ENCODE measurements at regions not wholly inside any gene's neighbourhood (a gene's known extent, or its start where the extent isn't known, plus 50 kb on each side); places are given as distances from the start of the nearest gene placed in this dataset.

DNA sequence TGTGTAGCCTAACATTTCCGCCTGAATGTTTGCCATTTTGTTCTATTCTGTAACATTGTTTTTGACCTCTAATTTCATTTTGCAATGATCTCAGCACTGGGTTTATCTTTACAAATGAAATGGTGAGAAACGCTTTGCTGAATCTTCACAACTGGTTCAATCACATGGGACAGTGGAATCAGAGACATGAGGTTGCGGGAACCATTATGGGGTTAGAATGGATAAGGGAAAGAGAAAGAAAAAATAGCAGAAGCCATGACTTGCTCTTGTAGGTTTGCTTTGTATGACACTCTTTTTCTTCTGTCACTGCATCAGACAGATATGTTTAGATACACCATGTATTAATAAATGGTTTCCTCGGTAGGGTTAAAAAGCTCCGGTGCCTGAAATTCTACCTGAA, 114.3 kb upstream of the PELI1 start:
- H3K4me3 ChIP-seq (ENCODE audit: control insufficient read depth, low read depth, low read length): no peak overlapping the region
- TF ChIP-seq CTCF (conservative IDR thresholded peaks at IDR 0.05; ENCODE audit: control insufficient read depth, insufficient read depth, low read depth, low read length): no peak
- DNase-seq (ENCODE audit: low read depth): no peak

DNA sequence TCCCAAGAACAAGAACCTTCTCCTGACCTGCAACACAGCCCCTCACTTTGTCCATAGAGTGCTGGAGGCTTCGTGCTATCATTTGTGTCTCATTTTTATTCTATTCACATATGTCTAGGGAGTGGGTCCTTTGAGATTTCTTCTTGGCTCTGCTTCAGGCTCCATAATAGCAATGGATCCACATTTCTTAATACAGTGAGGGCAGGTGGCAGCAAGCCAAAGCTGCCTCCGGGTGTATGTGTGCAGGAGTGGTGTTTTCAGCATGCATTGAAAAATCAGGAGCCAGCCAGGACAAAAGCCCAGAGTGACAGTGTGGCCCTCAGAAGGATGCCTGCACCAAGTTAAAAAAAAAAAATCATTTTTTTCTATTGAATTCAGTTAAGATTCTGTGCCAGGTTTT, 115.1 kb upstream of the PELI1 start:
- no peak for TF ChIP-seq CTCF (conservative IDR thresholded peaks at IDR 0.05; ENCODE audit: control insufficient read depth, insufficient read depth, low read depth, low read length)
- no peak overlapping the region for H3K4me3 ChIP-seq (ENCODE audit: control insufficient read depth, low read depth, low read length)
- DNase-seq (ENCODE audit: low read depth): peak; percentile 66

- no peak overlapping the region for H3K4me3 ChIP-seq (ENCODE audit: control insufficient read depth, low read depth, low read length)
Observed at GRCh38 chr2:64260093-64260803, 116.0 kb upstream of the PELI1 start.

GRCh38 chr2:64260817-64261216, 116.6 kb upstream of the PELI1 start:
- no peak for TF ChIP-seq CTCF (conservative IDR thresholded peaks at IDR 0.05; ENCODE audit: control insufficient read depth, insufficient read depth, low read depth, low read length)
- no peak for DNase-seq (ENCODE audit: low read depth)
- no peak overlapping the region for H3K4me3 ChIP-seq (ENCODE audit: control insufficient read depth, low read depth, low read length)

More at GRCh38 chr2:64260093-64260803, 116.0 kb upstream of the PELI1 start:
- TF ChIP-seq CTCF (conservative IDR thresholded peaks at IDR 0.05; ENCODE audit: control insufficient read depth, insufficient read depth, low read depth, low read length): no peak
- no peak for DNase-seq (ENCODE audit: low read depth)

DNA sequence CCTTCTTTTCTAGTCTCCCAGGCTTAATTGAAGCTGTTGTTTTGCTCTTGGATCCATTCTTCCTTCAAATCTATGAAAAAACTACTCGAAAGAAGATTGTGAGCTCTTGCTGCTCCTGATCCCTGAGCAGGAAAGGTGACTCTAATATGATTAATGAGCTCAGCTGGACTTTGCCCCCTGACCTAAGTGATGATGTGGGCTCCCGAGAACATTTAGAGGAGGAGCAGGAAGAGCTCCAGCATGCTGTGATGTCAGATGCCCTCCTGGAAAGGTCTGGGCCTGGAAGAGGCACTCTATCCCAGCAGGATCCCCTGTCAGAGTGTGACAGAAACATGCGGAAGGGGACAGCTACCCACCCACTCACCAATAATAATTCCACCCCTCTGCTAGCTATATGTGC, 117.9 kb upstream of the PELI1 start:
- no peak overlapping the region for H3K4me3 ChIP-seq (ENCODE audit: control insufficient read depth, low read depth, low read length)
- TF ChIP-seq CTCF (conservative IDR thresholded peaks at IDR 0.05; ENCODE audit: control insufficient read depth, insufficient read depth, low read depth, low read length): no peak
- peak; percentile 76 for DNase-seq (ENCODE audit: low read depth)

DNA sequence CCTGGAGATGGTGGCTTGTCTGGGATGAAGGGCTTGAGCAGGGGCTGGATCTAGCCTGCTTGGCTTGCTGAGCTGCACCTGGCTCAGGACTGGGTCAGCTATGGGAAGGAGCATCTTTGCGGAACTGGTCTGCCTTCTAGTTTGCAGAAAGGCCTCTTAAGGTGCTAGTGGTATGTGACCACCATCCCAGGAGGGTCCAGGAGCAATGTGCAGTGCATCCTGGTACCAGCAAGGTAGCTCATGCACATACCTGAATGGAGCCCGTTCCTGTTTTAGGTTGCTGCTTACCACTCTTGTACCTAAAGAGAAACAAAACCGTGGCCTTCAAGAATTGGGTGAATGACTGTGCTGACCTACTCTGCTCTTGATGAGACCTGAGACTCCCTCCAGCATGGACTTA, 118.6 kb upstream of the PELI1 start:
- no peak for TF ChIP-seq CTCF (conservative IDR thresholded peaks at IDR 0.05; ENCODE audit: control insufficient read depth, insufficient read depth, low read depth, low read length)
- DNase-seq (ENCODE audit: low read depth): no peak
- H3K4me3 ChIP-seq (ENCODE audit: control insufficient read depth, low read depth, low read length): no peak overlapping the region

GRCh38 chr2:64263315-64263714, 119.1 kb upstream of the PELI1 start:
- peak; percentile 93 for DNase-seq (ENCODE audit: low read depth)
- no peak for TF ChIP-seq CTCF (conservative IDR thresholded peaks at IDR 0.05; ENCODE audit: control insufficient read depth, insufficient read depth, low read depth, low read length)
- no peak overlapping the region for H3K4me3 ChIP-seq (ENCODE audit: control insufficient read depth, low read depth, low read length)
